Ascending aorta (tissue), 2 donors: ENCODE measurements at regions not wholly inside any gene's neighbourhood (a gene's known extent, or its start where the extent isn't known, plus 50 kb on each side); places are given as distances from the start of the nearest gene placed in this dataset.

Source experiments
- DNase-seq, 2 donors: peaks; one replicate each; pipeline ENCODE4 v3.0.0-alpha.2; 2019; ENCODE audit warnings: low spot score in 2 of 2
- H3K27ac ChIP-seq, 2 donors: fragments of 200-600 bp; sonication (generic); one replicate each; pipeline ENCODE4 v1.5.1; 2016 to 2017; ENCODE audit warnings: mild to moderate bottlenecking in 1 of 2
- H3K27me3 ChIP-seq: fragments of 200-600 bp; sonication (generic); one replicate; pipeline ENCODE4 v1.5.1; 2017
- H3K36me3 ChIP-seq, 2 donors: fragments of 200-600 bp; sonication (generic); one replicate each; pipeline ENCODE4 v1.5.1; 2016
- H3K4me1 ChIP-seq, 2 donors: fragments of 200-600 bp; sonication (generic); one replicate each; pipeline ENCODE4 v1.5.1; 2016 to 2017; ENCODE audit warnings: mild to moderate bottlenecking in 1 of 2
- H3K4me3 ChIP-seq, 2 donors: fragments of 200-600 bp; sonication (generic); one replicate each; pipeline ENCODE4 v1.5.1; 2016 to 2017; ENCODE audit warnings: mild to moderate bottlenecking in 1 of 2
- H3K9me3 ChIP-seq, 2 donors: fragments of 200-600 bp; sonication (generic); one replicate each; pipeline ENCODE4 v1.5.1; 2016
- CTCF ChIP-seq, 3 experiments: fragments of 200-600 bp in 2 of 3; fragments of 450-650 bp in 1 of 3; sonication (generic) in 2 of 3; IDR thresholded peaks; one replicate each; pipeline ENCODE4 v1.5.1; 2016 to 2019; ENCODE audit warnings: antibody characterized with exemption in 3 of 3, mild to moderate bottlenecking in 1 of 3, moderate library complexity in 1 of 3
- intact Hi-C: fragments of 100-400 bp; cut with DNase I; formaldehyde crosslinking; loops from one replicate; pipeline ENCODE4 v1.15.1; 2023

- DNase-seq, result no peak
- H3K4me1 ChIP-seq, result no peaks in the 10 kb centered on the region
- H3K9me3 ChIP-seq, result no peaks in the 10 kb centered on the region
- intact Hi-C loops, result no loop called here
- H3K27me3 ChIP-seq, result no peaks in the 10 kb centered on the region
- no peak overlapping the region for H3K27ac ChIP-seq
- no peaks in the 10 kb centered on the region for H3K36me3 ChIP-seq
- no peak overlapping the region for H3K4me3 ChIP-seq
- TF ChIP-seq CTCF (IDR thresholded peaks at IDR 0.05), result no peak
Measured at GRCh38 chr5:135642934-135643333, 64.1 kb upstream of the CXCL14 start.

DNA sequence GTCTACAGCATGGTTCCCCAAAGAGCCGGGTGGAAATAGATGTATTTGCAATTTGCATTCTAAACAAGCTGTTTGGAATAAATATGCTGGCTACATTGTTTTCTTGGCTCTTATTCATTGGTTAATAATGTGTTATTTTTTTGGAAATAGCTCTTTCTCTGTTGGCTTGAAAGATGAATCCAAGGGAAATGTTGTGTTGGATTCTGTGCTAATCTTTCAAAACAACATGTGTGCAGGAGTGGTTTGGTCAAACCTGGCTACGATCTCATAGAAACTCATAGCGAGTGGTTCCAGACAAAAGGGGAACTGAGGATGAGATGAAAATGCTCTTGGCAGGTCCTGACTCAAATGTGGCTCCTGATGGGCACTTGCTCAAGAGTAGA, 63.7 kb upstream of the CXCL14 start:
- intact Hi-C loops, result no loop called here

DNA sequence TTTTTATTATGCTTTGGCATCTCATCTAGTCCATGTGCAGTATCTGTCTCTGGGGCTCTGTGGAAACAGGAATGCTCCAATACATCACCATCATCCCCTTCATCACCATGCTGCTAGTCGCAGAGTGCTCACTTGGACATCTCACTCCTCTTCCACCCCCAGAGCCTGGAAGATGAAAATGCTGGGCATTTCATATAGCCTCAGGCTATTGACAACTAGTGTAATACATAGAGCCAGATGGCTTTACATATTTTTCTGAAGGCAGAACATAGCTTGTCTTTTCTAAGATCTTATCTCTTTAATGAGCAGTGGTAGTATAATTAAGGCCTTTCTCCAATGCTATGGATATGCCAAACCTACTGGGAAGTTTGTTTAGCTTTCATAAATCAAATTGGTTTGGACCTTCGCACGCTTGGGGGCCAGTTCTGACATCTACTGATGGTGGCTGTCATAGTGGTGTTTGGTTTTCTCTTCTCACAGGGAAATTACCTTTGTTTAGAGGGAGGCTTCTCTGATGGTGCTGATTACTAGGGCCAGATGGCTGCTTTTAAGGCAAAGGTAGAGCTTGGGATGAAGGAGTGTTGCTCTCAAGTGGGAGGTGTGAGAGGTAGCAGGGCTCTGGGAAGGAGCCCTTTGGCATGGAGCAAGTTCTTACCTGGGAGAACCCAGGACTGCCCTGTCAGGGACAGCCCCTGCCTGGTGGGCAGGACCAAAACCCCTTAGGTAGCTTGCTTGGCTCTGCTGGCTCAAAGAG, 63.1 kb upstream of the CXCL14 start:
- no peak for DNase-seq
- intact Hi-C loops, result no loop called here

More for the DNA sequence above, 63.7 kb upstream of the CXCL14 start:
- H3K27ac ChIP-seq, result no peak overlapping the region
- H3K36me3 ChIP-seq, result no peaks in the 10 kb centered on the region
- no peak for DNase-seq
- no peaks in the 10 kb centered on the region for H3K9me3 ChIP-seq
- no peak for TF ChIP-seq CTCF (IDR thresholded peaks at IDR 0.05)
- H3K27me3 ChIP-seq, result no peaks in the 10 kb centered on the region
- no peak overlapping the region for H3K4me3 ChIP-seq
- no peaks in the 10 kb centered on the region for H3K4me1 ChIP-seq

DNA sequence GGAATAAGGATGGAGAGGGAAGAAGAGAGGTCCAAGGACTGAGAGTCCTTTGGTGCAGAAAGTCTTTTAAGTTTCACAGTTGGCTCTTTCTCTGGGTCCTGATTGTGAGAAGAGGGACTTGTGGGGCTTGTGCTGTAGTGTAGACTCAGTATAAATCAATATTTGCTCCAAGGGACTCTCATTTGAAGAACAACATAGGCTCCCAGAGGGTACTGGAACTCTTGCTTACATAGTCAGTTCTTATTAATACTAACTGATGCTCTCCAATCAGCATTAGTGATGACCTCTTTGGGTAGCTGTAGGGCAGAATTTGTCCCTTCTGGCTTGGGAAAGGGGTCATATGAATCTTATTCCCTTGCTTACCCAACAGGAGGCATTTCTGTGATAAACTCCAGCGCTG, 62.5 kb upstream of the CXCL14 start:
- H3K4me3 ChIP-seq, result no peak overlapping the region
- TF ChIP-seq CTCF (IDR thresholded peaks at IDR 0.05), result no peak
- no peak overlapping the region for H3K27ac ChIP-seq
- H3K27me3 ChIP-seq, result no peaks in the 10 kb centered on the region
- intact Hi-C loops, result no loop called here
- DNase-seq, result no peak
- no peaks in the 10 kb centered on the region for H3K36me3 ChIP-seq
- H3K4me1 ChIP-seq, result no peaks in the 10 kb centered on the region
- no peaks in the 10 kb centered on the region for H3K9me3 ChIP-seq

More for the DNA sequence above, 63.1 kb upstream of the CXCL14 start:
- Histone ChIP-seq H3K4me3 (no peak overlapping the region), H3K27ac (no peak overlapping the region), H3K27me3 (no peaks in the 10 kb centered on the region), H3K36me3 (no peaks in the 10 kb centered on the region), H3K9me3 (no peaks in the 10 kb centered on the region), H3K4me1 (no peaks in the 10 kb centered on the region)
- no peak for TF ChIP-seq CTCF (IDR thresholded peaks at IDR 0.05)

- H3K36me3 ChIP-seq, result no peaks in the 10 kb centered on the region
- no peaks in the 10 kb centered on the region for H3K27me3 ChIP-seq
- TF ChIP-seq CTCF (IDR thresholded peaks at IDR 0.05), result no peak
- no peaks in the 10 kb centered on the region for H3K4me1 ChIP-seq
- no peaks in the 10 kb centered on the region for H3K9me3 ChIP-seq
- H3K27ac ChIP-seq, result no peak overlapping the region
- H3K4me3 ChIP-seq, result no peak overlapping the region
- DNase-seq, result no peak
- intact Hi-C loops, result no loop called here
Measured at GRCh38 chr5:135635451-135635850, 56.7 kb upstream of the CXCL14 start.

- TF ChIP-seq CTCF (IDR thresholded peaks at IDR 0.05), result no peak
- Histone ChIP-seq H3K9me3 (no peaks in the 10 kb centered on the region), H3K36me3 (no peaks in the 10 kb centered on the region), H3K4me3 (no peak overlapping the region), H3K27me3 (no peaks in the 10 kb centered on the region), H3K27ac (no peak overlapping the region), H3K4me1 (no peaks in the 10 kb centered on the region)
- intact Hi-C loops, result no loop called here
- no peak for DNase-seq
Measured at GRCh38 chr5:135632798-135633197, 54.0 kb upstream of the CXCL14 start.
